ENCODE measurements at regions not wholly inside any gene's neighbourhood (a gene's known extent, or its start where the extent isn't known, plus 50 kb on each side); places are given as distances from the start of the nearest gene placed in this dataset.

DNA sequence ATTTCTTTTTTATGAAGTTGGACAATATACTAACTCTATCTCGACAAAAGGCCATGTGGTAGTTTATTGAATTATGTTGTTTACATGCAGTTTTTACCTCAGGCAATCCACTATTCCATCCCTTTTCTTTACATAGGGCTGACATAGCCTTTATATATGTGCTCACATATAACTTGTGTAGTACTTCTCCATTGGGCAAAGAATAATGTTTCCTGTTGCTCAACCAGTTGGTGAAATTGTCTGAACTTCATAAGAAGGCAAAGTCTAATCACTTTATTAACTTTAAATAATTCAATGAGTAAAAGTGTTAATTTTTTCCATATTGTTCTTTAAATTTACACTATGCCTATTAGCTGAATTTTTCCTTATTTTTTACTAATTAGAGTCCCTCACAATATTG is 1272.1 kb downstream of the EPHA7 start:
- Histone ChIP-seq H3K9ac (ENCODE audit: control insufficient read depth, extremely low read depth, insufficient read depth, low read length) (no peak overlapping the region), H2AFZ (ENCODE audit: control insufficient read depth, low read length) (no peak overlapping the region), H3K9me1 (ENCODE audit: control insufficient read depth, extremely low read depth, insufficient read depth, low read length) (no peaks in the 10 kb centered on the region), H3K4me2 (ENCODE audit: control insufficient read depth, extremely low read depth, insufficient read depth, low read depth, low read length) (no peak overlapping the region), H3K36me3 (ENCODE audit: control insufficient read depth in 2 of 2, extremely low read depth in 1 of 2, insufficient read depth in 2 of 2, low read length in 2 of 2) (no peaks in the 10 kb centered on the region), H3K27me3 (ENCODE audit: control insufficient read depth, extremely low read depth, insufficient read depth, low read length) (no peaks in the 10 kb centered on the region), H3K79me2 (ENCODE audit: control insufficient read depth, insufficient read depth, low read length) (no peaks in the 10 kb centered on the region), H4K20me1 (ENCODE audit: control insufficient read depth, extremely low read depth, insufficient read depth, low read length) (no peaks in the 10 kb centered on the region), H3K9me3 (ENCODE audit: control insufficient read depth, low read depth, low read length) (no peaks in the 10 kb centered on the region), H3K27ac (ENCODE audit: control insufficient read depth, insufficient read depth, low read length) (no peak overlapping the region), H3K4me3 (ENCODE audit: control insufficient read depth in 2 of 3, extremely low read depth in 1 of 3, insufficient read depth in 2 of 3, low read depth in 1 of 3, low read length in 3 of 3) (no peak overlapping the region), H3K4me1 (ENCODE audit: control insufficient read depth, extremely low read depth, insufficient read depth, low read length) (no peaks in the 10 kb centered on the region)
- DNase-seq (ENCODE audit: low read depth, low spot score) (no peak), FAIRE-seq (no peak)
- dilution Hi-C loops (cut with MboI; ENCODE audit: extremely low pct_ligation_motif_present, low sequenced_read_pairs) = no loop called here
- TF ChIP-seq EZH2 (IDR thresholded peaks at IDR 0.05; ENCODE audit: low read length) = no peak
- TF ChIP-seq, protein P1, sequence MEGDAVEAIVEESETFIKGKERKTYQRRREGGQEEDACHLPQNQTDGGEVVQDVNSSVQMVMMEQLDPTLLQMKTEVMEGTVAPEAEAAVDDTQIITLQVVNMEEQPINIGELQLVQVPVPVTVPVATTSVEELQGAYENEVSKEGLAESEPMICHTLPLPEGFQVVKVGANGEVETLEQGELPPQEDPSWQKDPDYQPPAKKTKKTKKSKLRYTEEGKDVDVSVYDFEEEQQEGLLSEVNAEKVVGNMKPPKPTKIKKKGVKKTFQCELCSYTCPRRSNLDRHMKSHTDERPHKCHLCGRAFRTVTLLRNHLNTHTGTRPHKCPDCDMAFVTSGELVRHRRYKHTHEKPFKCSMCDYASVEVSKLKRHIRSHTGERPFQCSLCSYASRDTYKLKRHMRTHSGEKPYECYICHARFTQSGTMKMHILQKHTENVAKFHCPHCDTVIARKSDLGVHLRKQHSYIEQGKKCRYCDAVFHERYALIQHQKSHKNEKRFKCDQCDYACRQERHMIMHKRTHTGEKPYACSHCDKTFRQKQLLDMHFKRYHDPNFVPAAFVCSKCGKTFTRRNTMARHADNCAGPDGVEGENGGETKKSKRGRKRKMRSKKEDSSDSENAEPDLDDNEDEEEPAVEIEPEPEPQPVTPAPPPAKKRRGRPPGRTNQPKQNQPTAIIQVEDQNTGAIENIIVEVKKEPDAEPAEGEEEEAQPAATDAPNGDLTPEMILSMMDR (optimal IDR thresholded peaks at IDR 0.05 in 1 of 3, IDR thresholded peaks at IDR 0.05 in 1 of 3, conservative IDR thresholded peaks at IDR 0.05 in 1 of 3; ENCODE audit: extremely low read depth in 1 of 3, insufficient read depth in 2 of 3, low read length in 3 of 3) = no peak

- no peak for DNase-seq (ENCODE audit: low read depth, low spot score)
- Histone ChIP-seq H3K4me3 (ENCODE audit: control insufficient read depth in 2 of 3, extremely low read depth in 1 of 3, insufficient read depth in 2 of 3, low read depth in 1 of 3, low read length in 3 of 3) (no peak overlapping the region), H3K79me2 (ENCODE audit: control insufficient read depth, insufficient read depth, low read length) (no peaks in the 10 kb centered on the region), H4K20me1 (ENCODE audit: control insufficient read depth, extremely low read depth, insufficient read depth, low read length) (no peaks in the 10 kb centered on the region), H2AFZ (ENCODE audit: control insufficient read depth, low read length) (no peak overlapping the region), H3K9me1 (ENCODE audit: control insufficient read depth, extremely low read depth, insufficient read depth, low read length) (no peaks in the 10 kb centered on the region), H3K9ac (ENCODE audit: control insufficient read depth, extremely low read depth, insufficient read depth, low read length) (no peak overlapping the region), H3K27me3 (ENCODE audit: control insufficient read depth, extremely low read depth, insufficient read depth, low read length) (no peaks in the 10 kb centered on the region), H3K4me1 (ENCODE audit: control insufficient read depth, extremely low read depth, insufficient read depth, low read length) (no peaks in the 10 kb centered on the region), H3K27ac (ENCODE audit: control insufficient read depth, insufficient read depth, low read length) (no peak overlapping the region), H3K36me3 (ENCODE audit: control insufficient read depth in 2 of 2, extremely low read depth in 1 of 2, insufficient read depth in 2 of 2, low read length in 2 of 2) (no peaks in the 10 kb centered on the region), H3K9me3 (ENCODE audit: control insufficient read depth, low read depth, low read length) (no peaks in the 10 kb centered on the region), H3K4me2 (ENCODE audit: control insufficient read depth, extremely low read depth, insufficient read depth, low read depth, low read length) (no peak overlapping the region)
- dilution Hi-C loops (cut with MboI; ENCODE audit: extremely low pct_ligation_motif_present, low sequenced_read_pairs) = no loop called here
- TF ChIP-seq, protein P1 (optimal IDR thresholded peaks at IDR 0.05 in 1 of 3, IDR thresholded peaks at IDR 0.05 in 1 of 3, conservative IDR thresholded peaks at IDR 0.05 in 1 of 3; ENCODE audit: extremely low read depth in 1 of 3, insufficient read depth in 2 of 3, low read length in 3 of 3) = no peak
- TF ChIP-seq EZH2 (IDR thresholded peaks at IDR 0.05; ENCODE audit: low read length) = no peak
- FAIRE-seq = no peak
These were observed 1279.8 kb downstream of the EPHA7 start for GRCh38 chr6:92139601-92140000.

All from keratinocyte (primary cell).